ENCODE measurements at regions not wholly inside any gene's neighbourhood (a gene's known extent, or its start where the extent isn't known, plus 50 kb on each side); places are given as distances from the start of the nearest gene placed in this dataset.

- H3K27me3 Mint-ChIP-seq (ENCODE audit: low read depth) = no peaks in the 10 kb centered on the region
- no peak for TF ChIP-seq CBFB (CRISPR knock-in tag; IDR thresholded peaks at IDR 0.05; ENCODE audit: low read depth)
- no peak for TF ChIP-seq ZNF232 (CRISPR knock-in tag; IDR thresholded peaks at IDR 0.05)
- TF ChIP-seq ATF3 (CRISPR knock-in tag; conservative IDR thresholded peaks at IDR 0.05) = no peak
- TF ChIP-seq ZNF532 (CRISPR knock-in tag; IDR thresholded peaks at IDR 0.05; ENCODE audit: borderline replicate concordance) = no peak
- TF ChIP-seq, protein P1, sequence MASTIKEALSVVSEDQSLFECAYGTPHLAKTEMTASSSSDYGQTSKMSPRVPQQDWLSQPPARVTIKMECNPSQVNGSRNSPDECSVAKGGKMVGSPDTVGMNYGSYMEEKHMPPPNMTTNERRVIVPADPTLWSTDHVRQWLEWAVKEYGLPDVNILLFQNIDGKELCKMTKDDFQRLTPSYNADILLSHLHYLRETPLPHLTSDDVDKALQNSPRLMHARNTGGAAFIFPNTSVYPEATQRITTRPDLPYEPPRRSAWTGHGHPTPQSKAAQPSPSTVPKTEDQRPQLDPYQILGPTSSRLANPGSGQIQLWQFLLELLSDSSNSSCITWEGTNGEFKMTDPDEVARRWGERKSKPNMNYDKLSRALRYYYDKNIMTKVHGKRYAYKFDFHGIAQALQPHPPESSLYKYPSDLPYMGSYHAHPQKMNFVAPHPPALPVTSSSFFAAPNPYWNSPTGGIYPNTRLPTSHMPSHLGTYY (CRISPR knock-in tag; IDR thresholded peaks at IDR 0.05) = no peak
- no peak for TF ChIP-seq JUN (CRISPR knock-in tag; IDR thresholded peaks at IDR 0.05)
- TF ChIP-seq ZNF281 (CRISPR knock-in tag; IDR thresholded peaks at IDR 0.05) = no peak
- TF ChIP-seq FOXJ3 (CRISPR knock-in tag; IDR thresholded peaks at IDR 0.05; ENCODE audit: borderline replicate concordance) = no peak
- TF ChIP-seq KAT7 (CRISPR knock-in tag; IDR thresholded peaks at IDR 0.05; ENCODE audit: borderline replicate concordance) = no peak
- no peaks in the 10 kb centered on the region for H3K36me3 Mint-ChIP-seq
- DNase-seq (ENCODE audit: low spot score) (no peak), ATAC-seq (no peak)
- H3K4me3 Mint-ChIP-seq = no peak overlapping the region
- no peaks in the 10 kb centered on the region for H3K9me3 Mint-ChIP-seq
- ChIA-PET POLR2A (no interaction called here), CTCF (no interaction called here)
- H3K4me1 Mint-ChIP-seq = peaks cover 15% of the 10 kb centered on the region
- H3K27ac Mint-ChIP-seq = no peak overlapping the region
These were observed 90.5 kb upstream of the TNC start for GRCh38 chr9:115208501-115208900.

DNA sequence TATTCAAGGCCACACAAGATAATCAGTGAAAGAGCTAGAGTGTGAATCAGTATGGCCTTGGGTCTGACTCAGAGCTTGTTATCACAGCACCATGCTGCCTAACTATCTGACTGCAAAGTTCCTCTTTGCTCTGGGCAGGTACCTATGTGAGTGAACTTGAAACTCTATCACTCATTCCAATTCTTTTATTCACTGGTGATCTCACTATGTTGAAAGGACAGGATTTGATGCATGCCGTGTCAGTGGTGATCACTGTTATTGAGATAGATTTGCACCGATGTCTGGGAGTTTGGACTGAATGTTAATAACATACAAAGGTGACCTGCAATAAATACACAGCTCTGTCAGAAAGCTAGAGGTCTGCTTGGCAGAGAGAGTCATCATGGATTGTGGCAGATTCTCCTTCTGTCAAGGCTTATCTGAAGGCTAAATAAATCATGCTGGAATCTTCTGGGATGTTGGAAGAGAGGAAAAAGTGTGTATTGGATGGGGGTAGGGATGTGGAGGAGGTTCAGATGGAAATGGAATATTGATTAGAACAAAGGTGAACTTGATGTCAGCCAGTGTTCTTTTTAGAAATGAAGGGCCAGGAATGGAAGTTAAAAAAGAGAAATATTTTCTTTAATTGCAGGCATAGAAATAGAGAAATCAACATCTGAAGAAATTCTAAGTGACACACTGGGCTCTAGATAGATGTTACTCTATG, 91.8 kb upstream of the TNC start:
- Mint-ChIP-seq H3K27me3 (ENCODE audit: low read depth) (no peaks in the 10 kb centered on the region), H3K36me3 (no peaks in the 10 kb centered on the region), H3K4me1 (peaks cover 15% of the 10 kb centered on the region), H3K27ac (no peak overlapping the region), H3K9me3 (no peaks in the 10 kb centered on the region), H3K4me3 (no peak overlapping the region)
- CTCF ChIA-PET = no interaction called here
- TF ChIP-seq ESRRA (CRISPR knock-in tag; IDR thresholded peaks at IDR 0.05; ENCODE audit: borderline replicate concordance) (no peak), ZNF138 (CRISPR knock-in tag; conservative IDR thresholded peaks at IDR 0.05) (no peak), SOX15 (CRISPR knock-in tag; IDR thresholded peaks at IDR 0.05) (no peak), CREB1 (CRISPR knock-in tag; IDR thresholded peaks at IDR 0.05) (no peak), FOXP1 (CRISPR knock-in tag; IDR thresholded peaks at IDR 0.05; ENCODE audit: borderline replicate concordance) (no peak), SMAD4 (CRISPR knock-in tag; IDR thresholded peaks at IDR 0.05) (no peak), SMAD3 (CRISPR knock-in tag; IDR thresholded peaks at IDR 0.05; ENCODE audit: borderline replicate concordance) (no peak), ATF3 (CRISPR knock-in tag; conservative IDR thresholded peaks at IDR 0.05) (no peak), ZNF232 (CRISPR knock-in tag; IDR thresholded peaks at IDR 0.05) (no peak)
- TF ChIP-seq, protein P2, sequence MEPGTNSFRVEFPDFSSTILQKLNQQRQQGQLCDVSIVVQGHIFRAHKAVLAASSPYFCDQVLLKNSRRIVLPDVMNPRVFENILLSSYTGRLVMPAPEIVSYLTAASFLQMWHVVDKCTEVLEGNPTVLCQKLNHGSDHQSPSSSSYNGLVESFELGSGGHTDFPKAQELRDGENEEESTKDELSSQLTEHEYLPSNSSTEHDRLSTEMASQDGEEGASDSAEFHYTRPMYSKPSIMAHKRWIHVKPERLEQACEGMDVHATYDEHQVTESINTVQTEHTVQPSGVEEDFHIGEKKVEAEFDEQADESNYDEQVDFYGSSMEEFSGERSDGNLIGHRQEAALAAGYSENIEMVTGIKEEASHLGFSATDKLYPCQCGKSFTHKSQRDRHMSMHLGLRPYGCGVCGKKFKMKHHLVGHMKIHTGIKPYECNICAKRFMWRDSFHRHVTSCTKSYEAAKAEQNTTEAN (CRISPR knock-in tag; IDR thresholded peaks at IDR 0.05) = no peak
- TF ChIP-seq, protein P3, sequence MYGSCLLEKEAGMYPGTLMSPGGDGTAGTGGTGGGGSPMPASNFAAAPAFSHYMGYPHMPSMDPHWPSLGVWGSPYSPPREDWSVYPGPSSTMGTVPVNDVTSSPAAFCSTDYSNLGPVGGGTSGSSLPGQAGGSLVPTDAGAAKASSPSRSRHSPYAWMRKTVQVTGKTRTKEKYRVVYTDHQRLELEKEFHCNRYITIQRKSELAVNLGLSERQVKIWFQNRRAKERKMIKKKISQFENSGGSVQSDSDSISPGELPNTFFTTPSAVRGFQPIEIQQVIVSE (CRISPR knock-in tag; IDR thresholded peaks at IDR 0.05; ENCODE audit: borderline replicate concordance) = no peak
- TF ChIP-seq, protein P4, sequence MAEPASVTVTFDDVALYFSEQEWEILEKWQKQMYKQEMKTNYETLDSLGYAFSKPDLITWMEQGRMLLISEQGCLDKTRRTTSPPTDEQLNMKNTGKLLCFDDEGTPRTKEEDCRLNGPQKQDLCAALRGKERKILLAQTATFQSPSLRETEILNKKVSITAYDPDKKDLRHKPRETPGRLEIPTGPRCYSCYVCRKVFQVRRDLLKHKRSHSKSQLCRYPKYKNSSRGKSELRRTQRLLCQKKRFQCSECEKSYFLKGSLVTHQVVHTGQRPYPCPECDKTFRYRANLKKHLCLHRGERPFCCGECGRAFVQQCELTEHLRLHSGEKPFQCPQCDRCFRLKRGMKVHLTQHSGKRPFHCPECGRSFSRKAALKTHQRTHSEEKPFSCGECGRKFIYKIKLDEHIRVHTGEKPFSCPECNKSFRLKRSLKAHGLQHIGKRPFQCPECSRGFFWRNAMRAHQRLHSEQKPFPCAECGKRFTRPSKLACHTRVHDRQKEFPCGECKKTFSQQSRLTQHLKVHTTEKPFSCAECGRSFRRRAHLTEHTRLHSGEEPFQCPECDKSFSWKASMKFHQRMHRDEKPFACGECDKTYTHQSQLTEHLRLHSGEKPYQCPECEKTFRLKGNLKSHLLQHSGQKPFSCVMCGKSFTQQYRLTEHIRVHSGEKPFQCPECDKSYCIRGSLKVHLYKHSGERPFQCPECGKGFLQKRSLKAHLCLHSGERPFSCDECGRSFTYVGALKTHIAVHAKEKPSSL (CRISPR knock-in tag; conservative IDR thresholded peaks at IDR 0.05) = no peak
- ATAC-seq (no peak), DNase-seq (ENCODE audit: low spot score) (no peak)
- POLR2A ChIA-PET = interaction anchor here (0.6 kb wide), 1 partner anchor 36 kb away, joined by 4 read pairs; no protein-coding TSS in a partner anchor
